HG03097 (cell line): ENCODE measurements at regions not wholly inside any gene's neighbourhood (a gene's known extent, or its start where the extent isn't known, plus 50 kb on each side); places are given as distances from the start of the nearest gene placed in this dataset.
"Not testable (repeated sequence)": the region's sequence is repeated elsewhere in the genome, so short reads cannot be mapped to it uniquely, and the experiment has no call there.

ENCODE experiments used
- ATAC-seq: cut with Tn5 transposase; IDR thresholded peaks from one replicate; pipeline ENCODE4 v1.9.1; 2021; ENCODE audit not compliant: unreplicated experiment, low FRiP score

- no peak for ATAC-seq
Observed at GRCh38 chr2:89831641-89832498, 1140.4 kb downstream of the RPIA start.

- peak; percentile 64 for ATAC-seq
Observed at GRCh38 chr2:89833116-89833779, 1141.8 kb downstream of the RPIA start.

GRCh38 chr2:89833780-89834117, 1142.3 kb downstream of the RPIA start:
- no peak for ATAC-seq

DNA sequence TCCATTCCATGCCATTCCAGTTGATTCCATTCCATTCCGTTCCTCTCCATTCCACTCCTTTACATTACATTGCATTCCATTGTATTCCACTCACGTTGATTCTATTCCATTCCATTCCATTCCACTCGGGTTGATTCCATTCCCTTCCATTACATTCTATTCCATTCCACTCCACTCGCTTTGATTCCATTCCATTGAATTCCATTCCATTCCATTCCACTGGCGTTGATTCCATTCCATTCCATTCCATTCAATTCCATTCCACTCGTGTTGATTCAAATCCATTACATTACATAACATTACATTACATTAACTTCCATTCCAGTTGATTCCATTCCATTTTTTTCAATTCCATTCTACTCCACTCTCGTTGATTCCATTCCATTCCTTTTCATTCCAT, 1142.8 kb downstream of the RPIA start:
- no peak for ATAC-seq

DNA sequence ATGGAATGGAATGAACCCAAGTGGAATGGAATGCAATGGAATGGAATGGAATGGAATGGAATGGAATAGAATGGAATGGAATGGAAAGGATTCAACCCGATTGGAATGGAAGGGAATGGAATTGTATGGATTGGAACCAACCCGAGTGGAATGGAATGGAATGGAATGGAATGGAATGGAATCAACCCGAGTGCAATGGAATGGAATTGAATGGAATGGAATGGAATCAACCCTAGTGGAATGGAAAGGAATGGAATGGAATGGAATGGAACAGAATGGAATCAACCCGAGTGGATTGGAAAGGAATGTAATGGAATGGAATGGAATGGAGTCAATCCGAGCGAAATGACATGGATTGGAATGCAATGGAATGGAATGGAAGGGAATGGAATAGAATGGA, 1144.9 kb downstream of the RPIA start:
- peak; percentile 49 for ATAC-seq

DNA sequence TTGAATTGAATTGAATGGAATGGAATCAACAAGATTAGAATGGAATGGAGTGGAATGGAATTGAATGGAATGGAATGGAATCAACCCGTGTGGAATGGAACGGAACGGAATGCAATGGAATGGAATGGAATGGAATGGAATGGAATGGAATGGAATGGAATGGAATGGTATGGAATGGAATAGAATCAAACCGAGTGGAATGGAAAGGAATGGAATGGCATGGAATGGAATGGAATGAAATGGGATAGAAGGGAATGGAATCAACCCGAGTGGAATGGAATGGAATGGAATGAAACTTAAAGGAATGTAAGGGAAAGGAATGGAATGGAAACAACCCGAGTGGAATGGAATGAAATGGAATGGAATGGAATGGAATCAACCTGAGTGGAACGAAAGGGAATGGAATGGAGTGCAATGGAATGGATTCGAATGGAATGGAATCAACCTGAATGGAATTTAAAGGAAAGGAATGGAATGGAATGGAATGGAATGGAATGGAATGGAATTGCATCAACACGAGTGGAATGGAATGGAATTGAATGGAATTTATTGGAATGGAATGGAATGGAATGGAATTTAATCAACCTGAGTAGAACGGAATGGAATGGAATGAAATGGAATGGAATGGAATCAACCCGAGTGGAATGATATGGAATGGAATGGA, 1146.6 kb downstream of the RPIA start:
- ATAC-seq, result peak; percentile 24

- ATAC-seq, result peak; percentile 41
Observed at GRCh38 chr2:89840175-89840574, 1148.7 kb downstream of the RPIA start.

- peak; percentile 34 for ATAC-seq
Observed at GRCh38 chr2:89840781-89841475, 1149.5 kb downstream of the RPIA start.

GRCh38 chr2:89841476-89841840, 1150.0 kb downstream of the RPIA start:
- ATAC-seq, result no peak

DNA sequence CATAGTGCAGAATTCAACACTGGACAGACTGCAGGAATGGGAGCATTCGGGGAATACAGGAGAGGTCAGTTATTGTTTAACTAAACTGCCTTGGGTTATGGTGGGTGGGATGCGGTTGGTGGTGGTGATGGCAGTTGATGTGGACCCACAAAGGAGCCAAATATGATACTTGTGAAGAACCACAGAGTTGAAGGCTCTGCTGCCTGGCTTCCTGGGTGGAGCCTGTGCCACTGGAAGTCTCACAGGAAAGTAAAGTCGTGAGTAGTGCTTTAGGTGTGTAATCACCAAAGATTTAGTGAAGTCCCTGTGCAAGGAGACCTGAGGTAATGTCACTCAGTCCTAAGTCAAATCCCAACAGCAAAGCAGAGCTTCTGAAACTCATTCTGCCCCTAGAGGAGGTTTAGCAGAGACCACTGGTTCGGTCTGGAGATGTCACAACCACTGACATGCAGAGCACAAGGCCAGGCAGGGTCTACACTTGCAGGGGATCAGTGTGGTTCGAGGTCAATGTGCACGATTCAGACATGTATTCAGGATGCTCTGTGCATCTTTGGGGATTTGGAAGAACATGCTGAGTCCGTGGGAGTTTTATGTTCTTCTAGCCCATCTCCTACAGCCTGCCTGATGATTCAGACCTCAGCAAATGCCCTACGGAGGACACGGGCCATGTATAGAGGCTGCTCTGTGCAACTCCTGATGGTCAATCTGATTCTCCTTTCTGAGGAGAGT, 1150.9 kb downstream of the RPIA start:
- ATAC-seq, result no peak

- ATAC-seq, result no peak
Observed at GRCh38 chr2:89844221-89844943, 1152.9 kb downstream of the RPIA start.

DNA sequence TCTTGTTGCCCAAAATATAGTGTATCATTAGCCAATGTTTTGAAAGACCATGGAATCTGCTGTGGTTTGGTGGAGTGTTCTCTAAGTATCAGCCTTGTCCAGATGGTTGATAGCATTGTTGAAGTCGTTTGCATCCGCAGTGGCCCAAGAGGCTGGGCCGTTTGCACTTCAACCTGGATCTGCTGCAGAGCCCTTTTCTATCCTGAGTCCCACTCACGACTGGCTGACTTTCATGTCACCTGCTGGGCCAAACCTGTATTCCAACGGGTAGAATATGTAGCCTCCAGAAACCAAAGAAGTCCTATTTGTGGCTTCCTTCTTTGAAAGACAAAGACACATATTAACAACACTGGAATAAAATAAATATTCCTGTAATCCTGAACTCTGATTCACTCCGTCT, 1154.1 kb downstream of the RPIA start:
- ATAC-seq, result no peak

DNA sequence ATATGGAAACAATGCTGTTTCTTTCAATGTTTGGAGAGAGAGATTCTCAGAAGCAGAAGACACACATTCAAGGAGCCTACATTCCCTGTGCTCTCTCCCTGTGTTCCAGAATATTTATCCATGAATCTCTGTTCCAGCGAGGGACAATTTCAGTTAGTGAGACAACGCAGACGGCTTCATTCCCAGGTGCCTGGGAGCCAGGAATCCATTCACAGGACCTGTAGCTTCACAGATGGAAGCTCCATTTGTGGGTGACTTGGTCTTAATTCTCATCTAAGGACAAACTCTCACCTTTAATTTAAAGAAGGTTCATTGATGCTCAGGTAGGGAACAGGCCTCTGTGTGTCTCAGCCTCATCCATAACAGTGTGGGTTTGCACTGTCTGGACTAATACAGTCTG, 1156.6 kb downstream of the RPIA start:
- no peak for ATAC-seq

- ATAC-seq, result no peak
Observed at GRCh38 chr2:89848763-89849368, 1157.4 kb downstream of the RPIA start.

DNA sequence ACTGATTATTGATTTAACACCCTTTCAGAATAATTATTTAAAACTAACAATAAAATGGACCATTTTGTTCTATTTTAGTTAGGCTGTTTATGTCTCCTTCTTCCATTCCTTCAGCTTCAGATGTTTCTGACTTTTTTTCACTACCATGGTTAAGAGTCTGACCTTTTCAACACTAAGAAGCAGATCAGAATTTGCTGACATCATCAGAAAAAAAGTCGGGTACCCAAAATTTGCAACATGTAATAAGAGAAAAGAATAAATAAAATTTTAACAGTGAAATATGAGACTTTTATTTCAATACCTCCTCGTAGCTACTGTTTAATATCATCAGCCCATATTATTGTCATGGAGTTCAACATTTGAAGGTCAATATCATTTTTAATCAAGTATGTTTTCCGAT, 1158.3 kb downstream of the RPIA start:
- no peak for ATAC-seq

- ATAC-seq, result no peak
Observed at GRCh38 chr2:89850481-89850880, 1159.0 kb downstream of the RPIA start.

DNA sequence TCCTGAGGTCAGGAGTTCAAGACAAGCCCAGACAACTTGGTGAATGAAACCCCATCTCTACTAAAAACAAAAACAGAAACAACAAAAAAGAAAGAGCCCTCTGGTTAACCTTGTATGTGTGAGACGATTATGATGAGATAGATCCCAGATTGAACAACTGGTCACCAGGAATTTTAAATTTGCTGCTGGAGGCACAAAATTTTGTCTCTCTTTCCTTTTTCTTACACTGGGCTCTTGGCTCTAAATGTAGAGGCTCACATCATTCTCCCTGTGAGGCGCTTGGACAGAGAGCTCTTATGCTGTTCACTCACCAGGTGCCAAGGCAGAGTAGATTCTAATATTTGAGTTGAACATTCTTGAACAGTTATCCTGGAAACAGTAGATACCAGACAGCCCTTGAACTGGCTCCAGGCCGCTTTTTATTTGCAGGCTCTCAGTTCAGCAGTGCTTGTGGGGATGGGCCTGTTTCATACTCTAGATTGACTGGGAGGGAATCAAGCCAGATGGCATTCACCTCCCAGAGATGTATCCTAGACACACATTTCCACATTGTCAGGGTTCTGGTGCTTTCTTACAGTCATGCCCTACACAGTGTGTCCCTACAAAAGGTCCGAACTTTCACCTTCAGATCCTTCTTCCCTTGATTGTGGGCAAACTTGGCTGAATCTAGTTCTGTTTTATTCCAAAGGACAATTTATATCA, 1159.6 kb downstream of the RPIA start:
- no peak for ATAC-seq

- no peak for ATAC-seq
Observed at GRCh38 chr2:89851583-89851905, 1160.1 kb downstream of the RPIA start.

DNA sequence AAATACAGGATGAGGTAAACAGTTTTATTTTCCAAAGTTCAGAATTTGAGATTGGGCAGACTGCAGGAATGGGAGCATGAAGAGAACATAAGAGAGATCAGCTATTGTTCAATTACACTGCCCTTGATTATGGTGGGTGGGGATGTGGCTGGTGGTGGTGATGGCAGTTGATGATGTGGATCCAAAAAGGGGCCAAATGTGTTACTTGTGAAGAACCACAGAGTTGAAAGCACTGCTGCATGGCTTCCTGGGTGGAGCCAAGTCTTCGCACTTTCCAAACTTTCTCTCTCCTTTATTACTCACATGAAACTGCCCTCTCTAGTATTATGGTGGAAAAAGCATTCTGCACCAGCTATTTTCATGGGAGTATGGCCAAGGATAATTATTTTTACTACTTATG, 1162.0 kb downstream of the RPIA start:
- ATAC-seq, result not testable (repeated sequence)
